HG02870 (cell line): ENCODE measurements at regions not wholly inside any gene's neighbourhood (a gene's known extent, or its start where the extent isn't known, plus 50 kb on each side); places are given as distances from the start of the nearest gene placed in this dataset.
"Not testable (repeated sequence)": the region's sequence is repeated elsewhere in the genome, so short reads cannot be mapped to it uniquely, and the experiment has no call there.

Source experiments
- ATAC-seq: cut with Tn5 transposase; IDR thresholded peaks from one replicate; pipeline ENCODE4 v1.9.1; 2021; ENCODE audit warnings: mild to moderate bottlenecking, moderate library complexity; ENCODE audit not compliant: unreplicated experiment

- ATAC-seq, result no peak
These were observed 52.8 kb upstream of the SRSF6 start for GRCh38 chr20:43404878-43405277.

- ATAC-seq, result not testable (repeated sequence)
These were observed 56.8 kb upstream of the SRSF6 start for GRCh38 chr20:43400882-43401281.

GRCh38 chr20:43398676-43399324, 58.9 kb upstream of the SRSF6 start:
- ATAC-seq, result no peak

- no peak for ATAC-seq
These were observed 60.5 kb upstream of the SRSF6 start for GRCh38 chr20:43397147-43397546.

- no peak for ATAC-seq
These were observed 64.6 kb upstream of the SRSF6 start for GRCh38 chr20:43393052-43393451.

- ATAC-seq, result no peak
These were observed 65.1 kb upstream of the SRSF6 start for GRCh38 chr20:43392561-43392960.

GRCh38 chr20:43389839-43390626, 67.7 kb upstream of the SRSF6 start:
- no peak for ATAC-seq

GRCh38 chr20:43389211-43389610, 68.5 kb upstream of the SRSF6 start:
- no peak for ATAC-seq

- no peak for ATAC-seq
These were observed 69.3 kb upstream of the SRSF6 start for GRCh38 chr20:43388268-43389002.

GRCh38 chr20:43387737-43388136, 70.0 kb upstream of the SRSF6 start:
- no peak for ATAC-seq

- ATAC-seq, result no peak
These were observed 70.8 kb upstream of the SRSF6 start for GRCh38 chr20:43386878-43387277.

GRCh38 chr20:43385914-43386313, 71.8 kb upstream of the SRSF6 start:
- ATAC-seq, result no peak

GRCh38 chr20:43384101-43384940, 73.4 kb upstream of the SRSF6 start:
- ATAC-seq, result no peak

GRCh38 chr20:43383026-43383795, 74.5 kb upstream of the SRSF6 start:
- ATAC-seq, result peak; percentile 80

GRCh38 chr20:43382135-43382534, 75.6 kb upstream of the SRSF6 start:
- not testable (repeated sequence) for ATAC-seq

- not testable (repeated sequence) for ATAC-seq
These were observed 76.2 kb upstream of the SRSF6 start for GRCh38 chr20:43381533-43381932.

GRCh38 chr20:43379239-43379917, 78.3 kb upstream of the SRSF6 start:
- no peak for ATAC-seq

- no peak for ATAC-seq
These were observed 80.9 kb upstream of the SRSF6 start for GRCh38 chr20:43376831-43377230.

GRCh38 chr20:43375591-43375990, 82.1 kb upstream of the SRSF6 start:
- ATAC-seq, result no peak

- ATAC-seq, result no peak
These were observed 85.6 kb upstream of the SRSF6 start for GRCh38 chr20:43372051-43372450.
